Kidney epithelial cell (primary cell): ENCODE measurements at regions not wholly inside any gene's neighbourhood (a gene's known extent, or its start where the extent isn't known, plus 50 kb on each side); places are given as distances from the start of the nearest gene placed in this dataset.

Source experiments
- DNase-seq: peaks from one replicate; pipeline ENCODE4 v3.0.0-alpha.2; 2010; ENCODE audit warnings: low read depth
- H3K27me3 ChIP-seq: 2 replicates; pipeline ENCODE4 v1.6.0; 2011; ENCODE audit warnings: low read length; ENCODE audit not compliant: control insufficient read depth, insufficient read depth
- H3K36me3 ChIP-seq: 2 replicates; pipeline ENCODE4 v1.5.1; 2011; ENCODE audit warnings: low read length; ENCODE audit not compliant: control insufficient read depth, insufficient read depth
- H3K4me3 ChIP-seq: 2 replicates; pipeline ENCODE4 v1.5.1; 2011; ENCODE audit warnings: low read depth, mild to moderate bottlenecking, control low read depth, low read length
- CTCF ChIP-seq: IDR thresholded peaks from 2 replicates; pipeline ENCODE4 v1.5.1; 2011; ENCODE audit warnings: mild to moderate bottlenecking, moderate library complexity, low read length, control low read depth, inconsistent platforms; ENCODE audit not compliant: insufficient read depth, poor library complexity, severe bottlenecking

GRCh38 chr4:188680004-188680666, 540.9 kb downstream of the TRIML1 start:
- no peak overlapping the region for H3K4me3 ChIP-seq
- no peak for TF ChIP-seq CTCF
- no peaks in the 10 kb centered on the region for H3K36me3 ChIP-seq
- DNase-seq, result no peak
- H3K27me3 ChIP-seq, result no peaks in the 10 kb centered on the region

GRCh38 chr4:188680667-188681063, 541.4 kb downstream of the TRIML1 start:
- Histone ChIP-seq H3K27me3 (no peaks in the 10 kb centered on the region), H3K36me3 (no peaks in the 10 kb centered on the region), H3K4me3 (no peak overlapping the region)
- TF ChIP-seq CTCF, result no peak
- no peak for DNase-seq

- no peak overlapping the region for H3K4me3 ChIP-seq
- H3K36me3 ChIP-seq, result no peaks in the 10 kb centered on the region
- no peak for DNase-seq
- H3K27me3 ChIP-seq, result no peaks in the 10 kb centered on the region
- no peak for TF ChIP-seq CTCF
Measured at GRCh38 chr4:188682321-188682720, 543.1 kb downstream of the TRIML1 start.

GRCh38 chr4:188683571-188683970, 544.3 kb downstream of the TRIML1 start:
- Histone ChIP-seq H3K36me3 (no peaks in the 10 kb centered on the region), H3K27me3 (no peaks in the 10 kb centered on the region), H3K4me3 (no peak overlapping the region)
- DNase-seq, result no peak
- no peak for TF ChIP-seq CTCF

GRCh38 chr4:188688956-188689355, 549.7 kb downstream of the TRIML1 start:
- no peaks in the 10 kb centered on the region for H3K27me3 ChIP-seq
- no peak for TF ChIP-seq CTCF
- no peak overlapping the region for H3K4me3 ChIP-seq
- no peak for DNase-seq
- H3K36me3 ChIP-seq, result no peaks in the 10 kb centered on the region

- Histone ChIP-seq H3K36me3 (no peaks in the 10 kb centered on the region), H3K4me3 (no peak overlapping the region), H3K27me3 (no peaks in the 10 kb centered on the region)
- no peak for DNase-seq
- TF ChIP-seq CTCF, result no peak
Measured at GRCh38 chr4:188691811-188692210, 552.6 kb downstream of the TRIML1 start.
